ENCODE measurements at regions not wholly inside any gene's neighbourhood (a gene's known extent, or its start where the extent isn't known, plus 50 kb on each side); places are given as distances from the start of the nearest gene placed in this dataset.
"Not testable (repeated sequence)": the region's sequence is repeated elsewhere in the genome, so short reads cannot be mapped to it uniquely, and the experiment has no call there.

GRCh38 chr13:100810481-100810880, 135.9 kb upstream of the TMTC4 start:
- DNase-seq: no peak

GRCh38 chr13:100809856-100810255, 135.3 kb upstream of the TMTC4 start:
- DNase-seq: no peak

GRCh38 chr13:100809129-100809390, 134.5 kb upstream of the TMTC4 start:
- DNase-seq: no peak

- DNase-seq: no peak
These were observed 133.9 kb upstream of the TMTC4 start for GRCh38 chr13:100808330-100809128.

- DNase-seq: no peak
These were observed 128.5 kb upstream of the TMTC4 start for GRCh38 chr13:100803091-100803490.

GRCh38 chr13:100800283-100800875, 125.8 kb upstream of the TMTC4 start:
- DNase-seq: no peak

GRCh38 chr13:100798739-100799361, 124.3 kb upstream of the TMTC4 start:
- no peak for DNase-seq

- DNase-seq: no peak
These were observed 123.3 kb upstream of the TMTC4 start for GRCh38 chr13:100797921-100798320.

GRCh38 chr13:100796463-100796862, 121.9 kb upstream of the TMTC4 start:
- no peak for DNase-seq

- no peak for DNase-seq
These were observed 120.0 kb upstream of the TMTC4 start for GRCh38 chr13:100794575-100794974.

- no peak for DNase-seq
These were observed 115.8 kb upstream of the TMTC4 start for GRCh38 chr13:100790405-100790804.

- peak; percentile 17 for DNase-seq
These were observed 115.4 kb upstream of the TMTC4 start for GRCh38 chr13:100789968-100790367.

- peak; percentile 37 for DNase-seq
These were observed 114.9 kb upstream of the TMTC4 start for GRCh38 chr13:100789481-100789880.

- DNase-seq: no peak
These were observed 114.4 kb upstream of the TMTC4 start for GRCh38 chr13:100789025-100789424.

GRCh38 chr13:100788540-100788939, 113.9 kb upstream of the TMTC4 start:
- no peak for DNase-seq

GRCh38 chr13:100787899-100788298, 113.3 kb upstream of the TMTC4 start:
- no peak for DNase-seq

GRCh38 chr13:100776686-100777085, 102.1 kb upstream of the TMTC4 start:
- DNase-seq: not testable (repeated sequence)

GRCh38 chr13:100773923-100774663, 99.5 kb upstream of the TMTC4 start:
- no peak for DNase-seq

- no peak for DNase-seq
These were observed 98.8 kb upstream of the TMTC4 start for GRCh38 chr13:100773429-100773828.

- no peak for DNase-seq
These were observed 92.6 kb upstream of the TMTC4 start for GRCh38 chr13:100767192-100767591.

GRCh38 chr13:100766570-100766969, 92.0 kb upstream of the TMTC4 start:
- DNase-seq: not testable (repeated sequence)

- DNase-seq: no peak
These were observed 90.3 kb upstream of the TMTC4 start for GRCh38 chr13:100764937-100765336.

- not testable (repeated sequence) for DNase-seq
These were observed 87.5 kb upstream of the TMTC4 start for GRCh38 chr13:100762126-100762525.

- DNase-seq: no peak
These were observed 81.3 kb upstream of the TMTC4 start for GRCh38 chr13:100755891-100756290.
